ENCODE measurements at regions not wholly inside any gene's neighbourhood (a gene's known extent, or its start where the extent isn't known, plus 50 kb on each side); places are given as distances from the start of the nearest gene placed in this dataset.

DNA sequence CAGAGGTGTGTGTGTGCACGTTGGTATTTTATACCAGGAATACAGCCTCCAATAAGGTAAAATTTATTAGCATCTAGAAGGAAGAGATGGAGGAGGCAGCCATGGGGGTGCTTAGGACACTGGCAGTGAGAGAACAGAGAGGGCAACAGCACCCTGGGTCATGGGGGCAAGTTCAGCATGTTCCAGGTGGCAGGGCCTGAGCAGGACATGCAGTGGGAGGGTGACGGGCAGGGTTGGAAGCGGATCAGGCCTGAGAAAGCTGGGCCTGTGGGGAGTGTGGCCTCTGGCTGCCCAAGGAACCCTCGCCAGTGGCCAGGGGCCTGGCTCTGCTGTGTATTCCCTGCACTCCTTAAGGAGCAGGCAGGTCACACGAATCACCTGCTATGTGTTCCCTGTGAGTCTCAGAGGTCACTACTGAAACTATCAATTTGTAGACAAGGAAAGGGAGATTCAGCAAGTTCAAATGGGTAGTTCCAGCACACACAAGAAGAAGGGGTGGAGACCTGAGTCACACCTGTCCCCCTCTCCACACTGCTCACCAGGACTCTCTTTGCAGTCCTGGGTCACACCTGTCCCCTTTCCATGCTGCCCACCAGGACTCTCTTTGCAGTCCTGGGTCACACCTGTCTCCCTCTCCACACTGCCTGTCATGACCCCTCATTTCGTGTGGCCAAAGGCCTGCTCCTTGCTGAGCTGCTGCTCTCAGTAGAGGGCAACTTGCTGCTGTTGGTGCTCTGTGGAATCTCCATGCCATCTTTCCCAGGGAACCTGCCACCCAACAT lies 463.9 kb upstream of the HS6ST1 start:
- no peaks in the 10 kb centered on the region for H3K27me3 ChIP-seq
- H3K4me1 ChIP-seq (ENCODE audit: insufficient read depth) = no peaks in the 10 kb centered on the region
- TF ChIP-seq POLR2A (IDR thresholded peaks at IDR 0.05) (no peak), EP300 (IDR thresholded peaks at IDR 0.05) (no peak), CTCF (IDR thresholded peaks at IDR 0.05) (no peak)
- H3K4me3 ChIP-seq = no peak overlapping the region
- WGBS, 3 donors = 73 to 86% (median 85%) methylated on average over 6 of the region's 6 CpGs
- intact Hi-C loops (cut with DNase I) = no loop called here
- no peak overlapping the region for H3K27ac ChIP-seq
- H3K9me3 ChIP-seq = no peaks in the 10 kb centered on the region
- peak in 1 of 5 donors; percentile 3 for DNase-seq
- H3K36me3 ChIP-seq = no peaks in the 10 kb centered on the region

- WGBS, 3 donors = 82 to 89% (median 84%) methylated on average over 9 of the region's 9 CpGs
- H3K9me3 ChIP-seq = no peaks in the 10 kb centered on the region
- H3K36me3 ChIP-seq = no peaks in the 10 kb centered on the region
- no peak overlapping the region for H3K4me3 ChIP-seq
- no peak overlapping the region for H3K27ac ChIP-seq
- H3K27me3 ChIP-seq = no peaks in the 10 kb centered on the region
- peak in 1 of 5 donors; percentile 10 for DNase-seq
- intact Hi-C loops (cut with DNase I) = no loop called here
- TF ChIP-seq EP300 (IDR thresholded peaks at IDR 0.05) (no peak), POLR2A (IDR thresholded peaks at IDR 0.05) (no peak), CTCF (IDR thresholded peaks at IDR 0.05) (no peak)
- H3K4me1 ChIP-seq (ENCODE audit: insufficient read depth) = no peaks in the 10 kb centered on the region
Measured at GRCh38 chr2:128783193-128783671, 464.6 kb upstream of the HS6ST1 start.

DNA sequence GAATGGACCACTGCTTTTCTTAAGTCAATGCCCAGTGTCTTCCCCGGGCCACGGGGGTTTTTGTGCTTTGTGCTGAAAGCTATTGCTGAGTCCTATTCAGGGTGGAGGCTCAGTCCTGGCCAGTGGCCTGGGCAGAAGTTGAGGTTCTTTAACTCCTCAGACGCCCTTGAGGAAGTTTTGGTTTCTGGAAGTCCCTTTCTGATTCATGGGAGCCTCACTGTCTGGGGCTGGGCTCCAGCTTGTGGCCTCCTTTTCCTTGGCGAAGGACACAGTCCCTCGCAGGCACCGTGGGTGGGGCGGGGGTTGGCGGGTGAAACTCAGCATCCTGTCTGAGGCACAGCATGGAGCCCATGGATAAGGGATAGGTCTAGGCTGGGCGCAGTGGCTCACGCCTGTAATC lies 465.2 kb upstream of the HS6ST1 start:
- no peak for DNase-seq
- 75 to 86% (median 81%) methylated on average over 10 of the region's 10 CpGs for WGBS, 3 donors
- H3K4me3 ChIP-seq = no peak overlapping the region
- H3K27me3 ChIP-seq = no peaks in the 10 kb centered on the region
- H3K36me3 ChIP-seq = no peaks in the 10 kb centered on the region
- H3K9me3 ChIP-seq = no peaks in the 10 kb centered on the region
- TF ChIP-seq POLR2A (IDR thresholded peaks at IDR 0.05) = no peak
- no peak for TF ChIP-seq CTCF (IDR thresholded peaks at IDR 0.05)
- TF ChIP-seq EP300 (IDR thresholded peaks at IDR 0.05) = no peak
- H3K27ac ChIP-seq = no peak overlapping the region
- intact Hi-C loops (cut with DNase I) = no loop called here
- no peaks in the 10 kb centered on the region for H3K4me1 ChIP-seq (ENCODE audit: insufficient read depth)

DNA sequence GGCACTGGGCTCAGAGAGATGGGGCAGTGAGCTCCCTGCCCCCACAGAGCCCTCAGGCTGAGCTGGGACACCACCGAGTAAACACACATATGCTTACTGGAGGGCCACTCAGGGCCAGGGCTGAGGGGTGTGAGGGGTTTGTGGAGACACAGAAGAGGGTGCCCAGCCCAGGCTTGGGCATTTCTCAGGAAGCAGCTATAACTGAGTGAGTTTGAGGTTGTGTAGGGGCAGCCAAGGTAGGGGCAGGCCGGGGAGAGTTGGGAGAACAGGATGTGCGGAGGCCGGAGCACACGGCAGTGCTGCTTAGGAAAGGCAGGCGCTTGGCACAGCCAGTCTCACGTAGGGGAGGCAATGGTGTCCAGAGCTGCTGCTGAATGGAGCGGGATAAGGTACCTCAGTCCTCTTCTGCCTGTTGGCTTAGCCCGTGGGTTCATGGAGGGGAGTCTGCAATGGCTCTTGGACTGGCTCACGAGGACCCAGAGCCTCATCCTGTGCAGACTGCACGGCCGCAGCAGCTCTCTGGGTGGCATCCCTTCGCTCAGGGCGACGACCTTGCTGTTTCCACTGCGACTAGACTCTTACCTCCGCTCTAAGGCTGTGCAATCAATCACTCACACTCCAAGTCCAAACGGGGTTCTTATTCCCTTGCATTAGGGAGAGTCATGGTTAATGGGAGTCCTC lies 466.1 kb upstream of the HS6ST1 start:
- Histone ChIP-seq H3K9me3 (no peaks in the 10 kb centered on the region), H3K36me3 (no peaks in the 10 kb centered on the region), H3K4me1 (ENCODE audit: insufficient read depth) (no peaks in the 10 kb centered on the region), H3K27me3 (no peaks in the 10 kb centered on the region), H3K4me3 (no peak overlapping the region), H3K27ac (no peak overlapping the region)
- TF ChIP-seq POLR2A (IDR thresholded peaks at IDR 0.05) (no peak), EP300 (IDR thresholded peaks at IDR 0.05) (no peak), CTCF (IDR thresholded peaks at IDR 0.05) (no peak)
- 78 to 83% (median 83%) methylated on average over 18 of the region's 18 CpGs for WGBS, 3 donors
- intact Hi-C loops (cut with DNase I) = no loop called here
- no peak for DNase-seq

All from ovary (tissue), 7 donors.